A673 (cell line): ENCODE measurements at regions not wholly inside any gene's neighbourhood (a gene's known extent, or its start where the extent isn't known, plus 50 kb on each side); places are given as distances from the start of the nearest gene placed in this dataset.

ENCODE experiments used
- EZH2 ChIP-seq: fragments of 200-600 bp; sonication (generic); IDR thresholded peaks from 2 replicates; pipeline ENCODE4 v1.6.1; 2017; ENCODE audit warnings: borderline replicate concordance, low read depth, mild to moderate bottlenecking, mixed read lengths, antibody characterized with exemption, low read length; ENCODE audit not compliant: poor library complexity, severe bottlenecking
- TF ChIP-seq, protein P1 (sequence below): fragments of 300-800, 200-600 bp; sonication (generic); conservative IDR thresholded peaks from 2 replicates; pipeline ENCODE4 v1.5.1; 2017; ENCODE audit warnings: low read depth, mild to moderate bottlenecking, antibody characterized with exemption, low read length, moderate library complexity, mixed read lengths

DNA sequence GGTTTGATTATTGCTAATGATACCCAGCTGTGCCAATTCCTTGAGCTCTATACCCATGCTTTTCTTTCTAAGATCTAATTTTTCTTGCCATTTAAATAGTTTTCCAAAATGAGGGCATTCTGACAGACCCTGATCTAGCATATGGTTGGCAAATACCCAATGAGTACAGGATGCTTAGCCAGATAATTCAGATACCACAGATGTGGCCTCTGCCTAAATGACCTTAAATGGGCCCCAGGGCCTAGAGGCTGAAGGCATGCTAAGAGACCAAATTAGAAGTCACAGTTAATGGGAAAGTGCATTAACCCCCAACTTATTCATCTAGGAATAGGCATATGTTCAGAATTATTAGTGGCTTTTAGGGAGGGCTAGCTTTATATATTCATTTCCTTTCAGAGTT lies 122.3 kb upstream of the CNOT2 start:
- TF ChIP-seq, protein P1, sequence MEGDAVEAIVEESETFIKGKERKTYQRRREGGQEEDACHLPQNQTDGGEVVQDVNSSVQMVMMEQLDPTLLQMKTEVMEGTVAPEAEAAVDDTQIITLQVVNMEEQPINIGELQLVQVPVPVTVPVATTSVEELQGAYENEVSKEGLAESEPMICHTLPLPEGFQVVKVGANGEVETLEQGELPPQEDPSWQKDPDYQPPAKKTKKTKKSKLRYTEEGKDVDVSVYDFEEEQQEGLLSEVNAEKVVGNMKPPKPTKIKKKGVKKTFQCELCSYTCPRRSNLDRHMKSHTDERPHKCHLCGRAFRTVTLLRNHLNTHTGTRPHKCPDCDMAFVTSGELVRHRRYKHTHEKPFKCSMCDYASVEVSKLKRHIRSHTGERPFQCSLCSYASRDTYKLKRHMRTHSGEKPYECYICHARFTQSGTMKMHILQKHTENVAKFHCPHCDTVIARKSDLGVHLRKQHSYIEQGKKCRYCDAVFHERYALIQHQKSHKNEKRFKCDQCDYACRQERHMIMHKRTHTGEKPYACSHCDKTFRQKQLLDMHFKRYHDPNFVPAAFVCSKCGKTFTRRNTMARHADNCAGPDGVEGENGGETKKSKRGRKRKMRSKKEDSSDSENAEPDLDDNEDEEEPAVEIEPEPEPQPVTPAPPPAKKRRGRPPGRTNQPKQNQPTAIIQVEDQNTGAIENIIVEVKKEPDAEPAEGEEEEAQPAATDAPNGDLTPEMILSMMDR = no peak
- TF ChIP-seq EZH2 = no peak
